HFFc6 (cell line): ENCODE measurements at regions not wholly inside any gene's neighbourhood (a gene's known extent, or its start where the extent isn't known, plus 50 kb on each side); places are given as distances from the start of the nearest gene placed in this dataset.

Experiments
- DNase-seq: peaks from one replicate; pipeline ENCODE4 v3.0.0-alpha.2; 2018
- H3K27ac Mint-ChIP-seq: 2 replicates; pipeline ENCODE4 v1.8.0; 2020; ENCODE audit warnings: mild to moderate bottlenecking, mixed read lengths
- H3K27me3 Mint-ChIP-seq: 2 replicates; pipeline ENCODE4 v1.8.0; 2021; ENCODE audit warnings: mild to moderate bottlenecking, moderate library complexity, mixed read lengths; ENCODE audit not compliant: insufficient read depth
- H3K36me3 Mint-ChIP-seq: 2 replicates; pipeline ENCODE4 v1.8.0; 2021; ENCODE audit warnings: low read depth, mixed read lengths
- H3K4me1 Mint-ChIP-seq: 2 replicates; pipeline ENCODE4 v1.8.0; 2020; ENCODE audit warnings: low read depth, mixed read lengths
- H3K4me3 Mint-ChIP-seq: 2 replicates; pipeline ENCODE4 v1.8.0; 2020; ENCODE audit warnings: mild to moderate bottlenecking, moderate library complexity, mixed read lengths
- H3K9me3 Mint-ChIP-seq: 2 replicates; pipeline ENCODE4 v1.8.0; 2020; ENCODE audit warnings: mild to moderate bottlenecking, mixed read lengths
- CTCF ChIP-seq: fragments of 200-600 bp; sonication (generic); IDR thresholded peaks from 2 replicates; pipeline ENCODE4 v1.5.0; 2021; ENCODE audit warnings: antibody characterized with exemption, mild to moderate bottlenecking

- H3K4me1 Mint-ChIP-seq = peaks cover 53% of the 10 kb centered on the region
- H3K27me3 Mint-ChIP-seq = no peaks in the 10 kb centered on the region
- H3K36me3 Mint-ChIP-seq = no peaks in the 10 kb centered on the region
- no peak overlapping the region for H3K27ac Mint-ChIP-seq
- no peak for TF ChIP-seq CTCF
- no peak for DNase-seq
- H3K9me3 Mint-ChIP-seq = no peaks in the 10 kb centered on the region
- H3K4me3 Mint-ChIP-seq = no peak overlapping the region
These were observed 162.7 kb upstream of the ITGB1 start for GRCh38 chr10:33120700-33121099.

- no peak for TF ChIP-seq CTCF
- Mint-ChIP-seq H3K36me3 (no peaks in the 10 kb centered on the region), H3K27ac (no peak overlapping the region), H3K4me1 (peaks cover 53% of the 10 kb centered on the region), H3K4me3 (no peak overlapping the region), H3K27me3 (no peaks in the 10 kb centered on the region), H3K9me3 (no peaks in the 10 kb centered on the region)
- no peak for DNase-seq
These were observed 162.2 kb upstream of the ITGB1 start for GRCh38 chr10:33120275-33120674.

GRCh38 chr10:33117816-33118215, 159.8 kb upstream of the ITGB1 start:
- Mint-ChIP-seq H3K4me3 (no peak overlapping the region), H3K27ac (no peak overlapping the region), H3K9me3 (no peaks in the 10 kb centered on the region), H3K4me1 (peaks cover 67% of the 10 kb centered on the region), H3K27me3 (no peaks in the 10 kb centered on the region), H3K36me3 (no peaks in the 10 kb centered on the region)
- no peak for TF ChIP-seq CTCF
- no peak for DNase-seq

- Mint-ChIP-seq H3K36me3 (no peaks in the 10 kb centered on the region), H3K27ac (no peak overlapping the region), H3K27me3 (no peaks in the 10 kb centered on the region), H3K9me3 (no peaks in the 10 kb centered on the region), H3K4me1 (peaks cover 67% of the 10 kb centered on the region), H3K4me3 (no peak overlapping the region)
- no peak for TF ChIP-seq CTCF
- no peak for DNase-seq
These were observed 159.2 kb upstream of the ITGB1 start for GRCh38 chr10:33117230-33117629.

- H3K36me3 Mint-ChIP-seq = no peaks in the 10 kb centered on the region; the same call in 1 of the 2 replicates
- DNase-seq = peak; percentile 52
- H3K27me3 Mint-ChIP-seq = peaks cover 1% of the 10 kb centered on the region; the same call in 1 of the 2 replicates
- peaks cover 57% of the 10 kb centered on the region for H3K4me1 Mint-ChIP-seq
- peak overlapping the region; percentile 1; the same call in 1 of the 2 replicates for H3K4me3 Mint-ChIP-seq
- H3K27ac Mint-ChIP-seq = peak overlapping the region; percentile 30; the same call in 1 of the 2 replicates
- peak; percentile 77 for TF ChIP-seq CTCF
- no peaks in the 10 kb centered on the region for H3K9me3 Mint-ChIP-seq
These were observed 158.0 kb upstream of the ITGB1 start for GRCh38 chr10:33115738-33116719.
